Endothelial cell (in vitro differentiated cells): ENCODE measurements at regions not wholly inside any gene's neighbourhood (a gene's known extent, or its start where the extent isn't known, plus 50 kb on each side); places are given as distances from the start of the nearest gene placed in this dataset.

Experiments used
- DNase-seq: peaks from one replicate; pipeline ENCODE4 v3.0.0; 2021; ENCODE audit warnings: low spot score
- H3K27ac Mint-ChIP-seq: one replicate; pipeline ENCODE4 v1.8.0; 2021; ENCODE audit warnings: mixed read lengths, inconsistent platforms; ENCODE audit not compliant: unreplicated experiment
- H3K27me3 Mint-ChIP-seq: one replicate; pipeline ENCODE4 v1.8.0; 2021; ENCODE audit warnings: mild to moderate bottlenecking, moderate library complexity, mixed read lengths, inconsistent platforms; ENCODE audit not compliant: unreplicated experiment
- H3K36me3 Mint-ChIP-seq: one replicate; pipeline ENCODE4 v1.8.0; 2021; ENCODE audit warnings: mild to moderate bottlenecking, low read depth, mixed read lengths, inconsistent platforms; ENCODE audit not compliant: unreplicated experiment
- H3K4me1 Mint-ChIP-seq: one replicate; pipeline ENCODE4 v1.8.0; 2021; ENCODE audit warnings: mild to moderate bottlenecking, mixed read lengths, inconsistent platforms; ENCODE audit not compliant: unreplicated experiment
- H3K4me3 Mint-ChIP-seq: one replicate; pipeline ENCODE4 v1.8.0; 2021; ENCODE audit warnings: mild to moderate bottlenecking, mixed read lengths, inconsistent platforms; ENCODE audit not compliant: unreplicated experiment
- H3K9me3 Mint-ChIP-seq: one replicate; pipeline ENCODE4 v1.8.0; 2021; ENCODE audit warnings: mixed read lengths, inconsistent platforms; ENCODE audit not compliant: unreplicated experiment
- CTCF ChIP-seq: fragments of 200-600 bp; sonication (generic); IDR thresholded peaks from one replicate; pipeline ENCODE4 v1.5.0; 2021; ENCODE audit warnings: antibody characterized with exemption; ENCODE audit not compliant: unreplicated experiment

GRCh38 chr2:187091664-187092063 is 242.7 kb upstream of the ZSWIM2 start:
- Mint-ChIP-seq H3K4me3 (no peak overlapping the region), H3K4me1 (peaks cover 11% of the 10 kb centered on the region), H3K27ac (no peak overlapping the region), H3K36me3 (no peaks in the 10 kb centered on the region), H3K27me3 (no peaks in the 10 kb centered on the region), H3K9me3 (no peaks in the 10 kb centered on the region)
- no peak for DNase-seq
- TF ChIP-seq CTCF: no peak

- Mint-ChIP-seq H3K4me1 (no peaks in the 10 kb centered on the region), H3K4me3 (no peak overlapping the region), H3K27me3 (no peaks in the 10 kb centered on the region), H3K36me3 (no peaks in the 10 kb centered on the region), H3K9me3 (no peaks in the 10 kb centered on the region), H3K27ac (no peak overlapping the region)
- DNase-seq: no peak
- no peak for TF ChIP-seq CTCF
These were observed 235.6 kb upstream of the ZSWIM2 start for GRCh38 chr2:187084524-187084923.

GRCh38 chr2:187081461-187081860 is 232.5 kb upstream of the ZSWIM2 start:
- no peaks in the 10 kb centered on the region for H3K4me1 Mint-ChIP-seq
- no peaks in the 10 kb centered on the region for H3K27me3 Mint-ChIP-seq
- no peaks in the 10 kb centered on the region for H3K9me3 Mint-ChIP-seq
- no peak overlapping the region for H3K4me3 Mint-ChIP-seq
- no peaks in the 10 kb centered on the region for H3K36me3 Mint-ChIP-seq
- no peak for TF ChIP-seq CTCF
- no peak overlapping the region for H3K27ac Mint-ChIP-seq
- no peak for DNase-seq

GRCh38 chr2:187079901-187080300 is 230.9 kb upstream of the ZSWIM2 start:
- DNase-seq: no peak
- Mint-ChIP-seq H3K27ac (no peak overlapping the region), H3K36me3 (no peaks in the 10 kb centered on the region), H3K4me1 (no peaks in the 10 kb centered on the region), H3K4me3 (no peak overlapping the region), H3K27me3 (no peaks in the 10 kb centered on the region), H3K9me3 (no peaks in the 10 kb centered on the region)
- no peak for TF ChIP-seq CTCF

GRCh38 chr2:187078297-187078696 is 229.3 kb upstream of the ZSWIM2 start:
- H3K27me3 Mint-ChIP-seq: no peaks in the 10 kb centered on the region
- H3K36me3 Mint-ChIP-seq: no peaks in the 10 kb centered on the region
- H3K4me1 Mint-ChIP-seq: peaks cover 2% of the 10 kb centered on the region
- H3K27ac Mint-ChIP-seq: no peak overlapping the region
- no peak overlapping the region for H3K4me3 Mint-ChIP-seq
- no peaks in the 10 kb centered on the region for H3K9me3 Mint-ChIP-seq
- TF ChIP-seq CTCF: no peak
- DNase-seq: no peak
